GM23338 (cell line): ENCODE measurements at regions not wholly inside any gene's neighbourhood (a gene's known extent, or its start where the extent isn't known, plus 50 kb on each side); places are given as distances from the start of the nearest gene placed in this dataset.

Experiments used
- ATAC-seq: fragments of 200-7000 bp; cut with Tn5 transposase; 3 replicates; pipeline ENCODE4 v1.9.1; 2020
- DNase-seq: peaks from one replicate; pipeline ENCODE4 v3.0.0-alpha.2; 2015; ENCODE audit warnings: low spot score
- H2AFZ ChIP-seq: fragments of 200-600 bp; sonication (generic); 2 replicates; pipeline ENCODE4 v1.8.0; 2016; ENCODE audit warnings: antibody characterized with exemption, mild to moderate bottlenecking, moderate library complexity
- H3F3A ChIP-seq: fragments of 200-600 bp; sonication (generic); replicated peaks from 2 replicates; pipeline ENCODE4 v1.8.0; 2017; ENCODE audit warnings: antibody characterized with exemption, mixed run types, low read depth
- H3K27ac ChIP-seq: fragments of 200-600 bp; sonication (generic); 2 replicates; pipeline ENCODE4 v1.6.1; 2016; ENCODE audit warnings: low read depth
- H3K27me3 ChIP-seq: fragments of 200-600 bp; sonication (generic); 2 replicates; pipeline ENCODE4 v1.8.0; 2016; ENCODE audit warnings: mild to moderate bottlenecking, mixed run types, moderate library complexity; ENCODE audit not compliant: insufficient read depth
- H3K36me3 ChIP-seq: fragments of 200-600 bp; sonication (generic); 2 replicates; pipeline ENCODE4 v1.8.0; 2016; ENCODE audit warnings: mild to moderate bottlenecking; ENCODE audit not compliant: insufficient read depth
- H3K4me1 ChIP-seq: fragments of 200-600 bp; sonication (generic); 2 replicates; pipeline ENCODE4 v1.8.0; 2016; ENCODE audit warnings: mild to moderate bottlenecking, moderate library complexity; ENCODE audit not compliant: insufficient read depth
- H3K4me2 ChIP-seq: fragments of 200-600 bp; sonication (generic); 2 replicates; pipeline ENCODE4 v1.7.1; 2017; ENCODE audit warnings: mixed run types
- H3K4me3 ChIP-seq: fragments of 200-600 bp; sonication (generic); 2 replicates; pipeline ENCODE4 v1.6.1; 2016; ENCODE audit warnings: mixed run types
- H3K79me2 ChIP-seq: fragments of 200-600 bp; sonication (generic); replicated peaks from 2 replicates; pipeline ENCODE4 v1.8.0; 2017; ENCODE audit warnings: mild to moderate bottlenecking; ENCODE audit not compliant: insufficient read depth
- H3K9me2 ChIP-seq: fragments of 200-600 bp; sonication (generic); 2 replicates; pipeline ENCODE4 v1.8.0; 2017; ENCODE audit not compliant: insufficient read depth
- H4K20me1 ChIP-seq: fragments of 200-600 bp; sonication (generic); replicated peaks from 2 replicates; pipeline ENCODE4 v1.8.0; 2017; ENCODE audit warnings: mild to moderate bottlenecking; ENCODE audit not compliant: insufficient read depth
- H3K27ac Mint-ChIP-seq: 2 replicates; pipeline ENCODE4 v1.8.0; 2020; ENCODE audit warnings: inconsistent platforms, mild to moderate bottlenecking, moderate library complexity, mixed read lengths
- H3K27me3 Mint-ChIP-seq: 3 replicates; pipeline ENCODE4 v1.8.0; 2022; ENCODE audit warnings: low read depth, mild to moderate bottlenecking, moderate library complexity, mixed read lengths, inconsistent platforms; ENCODE audit not compliant: insufficient read depth, poor library complexity
- H3K36me3 Mint-ChIP-seq: 3 replicates; pipeline ENCODE4 v1.8.0; 2021; ENCODE audit warnings: low read depth, mild to moderate bottlenecking, inconsistent platforms, moderate library complexity, mixed read lengths
- H3K4me1 Mint-ChIP-seq: 3 replicates; pipeline ENCODE4 v1.8.0; 2020; ENCODE audit warnings: mild to moderate bottlenecking, inconsistent platforms, mixed read lengths
- H3K4me3 Mint-ChIP-seq: 3 replicates; pipeline ENCODE4 v1.8.0; 2021; ENCODE audit warnings: moderate library complexity, mild to moderate bottlenecking, inconsistent platforms, mixed read lengths
- H3K9me3 Mint-ChIP-seq: 3 replicates; pipeline ENCODE4 v1.8.0; 2020; ENCODE audit warnings: moderate library complexity, mild to moderate bottlenecking, inconsistent platforms, mixed read lengths
- EZH2 ChIP-seq: fragments of 200-600 bp; sonication (generic); IDR thresholded peaks from one replicate; pipeline ENCODE4 v1.8.0; 2017; ENCODE audit warnings: antibody characterized with exemption, mild to moderate bottlenecking, low read depth; ENCODE audit not compliant: unreplicated experiment
- JUNB ChIP-seq: IDR thresholded peaks from one replicate; pipeline ENCODE4 v1.6.1; 2016; ENCODE audit warnings: antibody characterized with exemption; ENCODE audit not compliant: unreplicated experiment
- STAT1 ChIP-seq: IDR thresholded peaks from one replicate; pipeline ENCODE4 v1.6.1; 2016; ENCODE audit warnings: antibody characterized with exemption; ENCODE audit not compliant: unreplicated experiment
- ZNF114 ChIP-seq: fragments of 250-450 bp; sonication (Bioruptor Pico); IDR thresholded peaks from 2 replicates; pipeline ENCODE4 v1.5.0; 2020; ENCODE audit warnings: mild to moderate bottlenecking, moderate library complexity
- ZNF331 ChIP-seq: fragments of 250-450 bp; sonication (Bioruptor Pico); IDR thresholded peaks from 2 replicates; pipeline ENCODE4 v1.5.0; 2020; ENCODE audit warnings: low read depth, mild to moderate bottlenecking, moderate library complexity
- TF ChIP-seq, protein P1 (sequence below): IDR thresholded peaks from one replicate; pipeline ENCODE4 v1.6.1; 2018; ENCODE audit warnings: antibody characterized with exemption; ENCODE audit not compliant: unreplicated experiment
- TF ChIP-seq, protein P2 (sequence below): fragments of 250-450 bp; sonication (Bioruptor Pico); IDR thresholded peaks from 2 replicates; pipeline ENCODE4 v1.5.0; 2020; ENCODE audit warnings: mild to moderate bottlenecking, moderate library complexity
- TF ChIP-seq, protein P3 (sequence below), 2 experiments: fragments of 200-600 bp in 1 of 2; sonication (generic) in 1 of 2; conservative IDR thresholded peaks; 2 replicates each; pipeline versions ENCODE4 v1.5.1 to v1.6.1; 2016 to 2017; ENCODE audit warnings: antibody characterized with exemption in 2 of 2, low read depth in 2 of 2, mild to moderate bottlenecking in 2 of 2, moderate library complexity in 1 of 2
- TF ChIP-seq, protein P4 (sequence below): IDR thresholded peaks from 2 replicates; pipeline ENCODE4 v1.6.1; 2016; ENCODE audit warnings: antibody characterized with exemption

DNA sequence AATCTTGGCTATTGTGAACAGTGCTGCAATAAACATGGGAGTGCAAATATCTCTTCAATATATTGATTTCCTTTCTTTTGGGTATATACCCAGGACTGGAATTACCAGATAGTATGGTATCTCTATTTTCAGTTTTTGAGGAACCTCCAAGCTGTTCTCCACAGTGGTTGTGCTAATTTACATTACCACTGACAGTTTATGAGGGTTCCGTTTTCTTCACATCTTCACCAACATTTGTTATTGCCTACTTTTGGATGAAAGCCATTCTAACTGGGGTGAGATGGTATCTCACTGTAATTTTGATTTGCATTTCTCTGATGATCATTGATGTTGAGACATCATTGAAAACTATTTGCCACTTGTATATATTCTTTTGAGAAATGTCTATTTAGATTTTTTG is 79.6 kb upstream of the ZNF827 start:
- no peaks in the 10 kb centered on the region for H3K27me3 Mint-ChIP-seq
- H3K36me3 ChIP-seq, result no peaks in the 10 kb centered on the region
- no peaks in the 10 kb centered on the region for H3K27me3 ChIP-seq
- H3K36me3 Mint-ChIP-seq, result no peaks in the 10 kb centered on the region
- no peaks in the 10 kb centered on the region for H3K9me3 Mint-ChIP-seq
- ATAC-seq (no peak), DNase-seq (no peak)
- H3K4me1 ChIP-seq, result no peaks in the 10 kb centered on the region
- H3K4me3 Mint-ChIP-seq, result no peak overlapping the region
- H3K4me2 ChIP-seq, result no peak overlapping the region
- no peak overlapping the region for H3K27ac ChIP-seq
- no peak overlapping the region for H3K27ac Mint-ChIP-seq
- H2AFZ ChIP-seq, result no peak overlapping the region
- H4K20me1 ChIP-seq, result no peaks in the 10 kb centered on the region
- no peaks in the 10 kb centered on the region for H3F3A ChIP-seq
- TF ChIP-seq EZH2, result no peak
- TF ChIP-seq, protein P1, sequence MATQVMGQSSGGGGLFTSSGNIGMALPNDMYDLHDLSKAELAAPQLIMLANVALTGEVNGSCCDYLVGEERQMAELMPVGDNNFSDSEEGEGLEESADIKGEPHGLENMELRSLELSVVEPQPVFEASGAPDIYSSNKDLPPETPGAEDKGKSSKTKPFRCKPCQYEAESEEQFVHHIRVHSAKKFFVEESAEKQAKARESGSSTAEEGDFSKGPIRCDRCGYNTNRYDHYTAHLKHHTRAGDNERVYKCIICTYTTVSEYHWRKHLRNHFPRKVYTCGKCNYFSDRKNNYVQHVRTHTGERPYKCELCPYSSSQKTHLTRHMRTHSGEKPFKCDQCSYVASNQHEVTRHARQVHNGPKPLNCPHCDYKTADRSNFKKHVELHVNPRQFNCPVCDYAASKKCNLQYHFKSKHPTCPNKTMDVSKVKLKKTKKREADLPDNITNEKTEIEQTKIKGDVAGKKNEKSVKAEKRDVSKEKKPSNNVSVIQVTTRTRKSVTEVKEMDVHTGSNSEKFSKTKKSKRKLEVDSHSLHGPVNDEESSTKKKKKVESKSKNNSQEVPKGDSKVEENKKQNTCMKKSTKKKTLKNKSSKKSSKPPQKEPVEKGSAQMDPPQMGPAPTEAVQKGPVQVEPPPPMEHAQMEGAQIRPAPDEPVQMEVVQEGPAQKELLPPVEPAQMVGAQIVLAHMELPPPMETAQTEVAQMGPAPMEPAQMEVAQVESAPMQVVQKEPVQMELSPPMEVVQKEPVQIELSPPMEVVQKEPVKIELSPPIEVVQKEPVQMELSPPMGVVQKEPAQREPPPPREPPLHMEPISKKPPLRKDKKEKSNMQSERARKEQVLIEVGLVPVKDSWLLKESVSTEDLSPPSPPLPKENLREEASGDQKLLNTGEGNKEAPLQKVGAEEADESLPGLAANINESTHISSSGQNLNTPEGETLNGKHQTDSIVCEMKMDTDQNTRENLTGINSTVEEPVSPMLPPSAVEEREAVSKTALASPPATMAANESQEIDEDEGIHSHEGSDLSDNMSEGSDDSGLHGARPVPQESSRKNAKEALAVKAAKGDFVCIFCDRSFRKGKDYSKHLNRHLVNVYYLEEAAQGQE, result no peak
- TF ChIP-seq, protein P2, sequence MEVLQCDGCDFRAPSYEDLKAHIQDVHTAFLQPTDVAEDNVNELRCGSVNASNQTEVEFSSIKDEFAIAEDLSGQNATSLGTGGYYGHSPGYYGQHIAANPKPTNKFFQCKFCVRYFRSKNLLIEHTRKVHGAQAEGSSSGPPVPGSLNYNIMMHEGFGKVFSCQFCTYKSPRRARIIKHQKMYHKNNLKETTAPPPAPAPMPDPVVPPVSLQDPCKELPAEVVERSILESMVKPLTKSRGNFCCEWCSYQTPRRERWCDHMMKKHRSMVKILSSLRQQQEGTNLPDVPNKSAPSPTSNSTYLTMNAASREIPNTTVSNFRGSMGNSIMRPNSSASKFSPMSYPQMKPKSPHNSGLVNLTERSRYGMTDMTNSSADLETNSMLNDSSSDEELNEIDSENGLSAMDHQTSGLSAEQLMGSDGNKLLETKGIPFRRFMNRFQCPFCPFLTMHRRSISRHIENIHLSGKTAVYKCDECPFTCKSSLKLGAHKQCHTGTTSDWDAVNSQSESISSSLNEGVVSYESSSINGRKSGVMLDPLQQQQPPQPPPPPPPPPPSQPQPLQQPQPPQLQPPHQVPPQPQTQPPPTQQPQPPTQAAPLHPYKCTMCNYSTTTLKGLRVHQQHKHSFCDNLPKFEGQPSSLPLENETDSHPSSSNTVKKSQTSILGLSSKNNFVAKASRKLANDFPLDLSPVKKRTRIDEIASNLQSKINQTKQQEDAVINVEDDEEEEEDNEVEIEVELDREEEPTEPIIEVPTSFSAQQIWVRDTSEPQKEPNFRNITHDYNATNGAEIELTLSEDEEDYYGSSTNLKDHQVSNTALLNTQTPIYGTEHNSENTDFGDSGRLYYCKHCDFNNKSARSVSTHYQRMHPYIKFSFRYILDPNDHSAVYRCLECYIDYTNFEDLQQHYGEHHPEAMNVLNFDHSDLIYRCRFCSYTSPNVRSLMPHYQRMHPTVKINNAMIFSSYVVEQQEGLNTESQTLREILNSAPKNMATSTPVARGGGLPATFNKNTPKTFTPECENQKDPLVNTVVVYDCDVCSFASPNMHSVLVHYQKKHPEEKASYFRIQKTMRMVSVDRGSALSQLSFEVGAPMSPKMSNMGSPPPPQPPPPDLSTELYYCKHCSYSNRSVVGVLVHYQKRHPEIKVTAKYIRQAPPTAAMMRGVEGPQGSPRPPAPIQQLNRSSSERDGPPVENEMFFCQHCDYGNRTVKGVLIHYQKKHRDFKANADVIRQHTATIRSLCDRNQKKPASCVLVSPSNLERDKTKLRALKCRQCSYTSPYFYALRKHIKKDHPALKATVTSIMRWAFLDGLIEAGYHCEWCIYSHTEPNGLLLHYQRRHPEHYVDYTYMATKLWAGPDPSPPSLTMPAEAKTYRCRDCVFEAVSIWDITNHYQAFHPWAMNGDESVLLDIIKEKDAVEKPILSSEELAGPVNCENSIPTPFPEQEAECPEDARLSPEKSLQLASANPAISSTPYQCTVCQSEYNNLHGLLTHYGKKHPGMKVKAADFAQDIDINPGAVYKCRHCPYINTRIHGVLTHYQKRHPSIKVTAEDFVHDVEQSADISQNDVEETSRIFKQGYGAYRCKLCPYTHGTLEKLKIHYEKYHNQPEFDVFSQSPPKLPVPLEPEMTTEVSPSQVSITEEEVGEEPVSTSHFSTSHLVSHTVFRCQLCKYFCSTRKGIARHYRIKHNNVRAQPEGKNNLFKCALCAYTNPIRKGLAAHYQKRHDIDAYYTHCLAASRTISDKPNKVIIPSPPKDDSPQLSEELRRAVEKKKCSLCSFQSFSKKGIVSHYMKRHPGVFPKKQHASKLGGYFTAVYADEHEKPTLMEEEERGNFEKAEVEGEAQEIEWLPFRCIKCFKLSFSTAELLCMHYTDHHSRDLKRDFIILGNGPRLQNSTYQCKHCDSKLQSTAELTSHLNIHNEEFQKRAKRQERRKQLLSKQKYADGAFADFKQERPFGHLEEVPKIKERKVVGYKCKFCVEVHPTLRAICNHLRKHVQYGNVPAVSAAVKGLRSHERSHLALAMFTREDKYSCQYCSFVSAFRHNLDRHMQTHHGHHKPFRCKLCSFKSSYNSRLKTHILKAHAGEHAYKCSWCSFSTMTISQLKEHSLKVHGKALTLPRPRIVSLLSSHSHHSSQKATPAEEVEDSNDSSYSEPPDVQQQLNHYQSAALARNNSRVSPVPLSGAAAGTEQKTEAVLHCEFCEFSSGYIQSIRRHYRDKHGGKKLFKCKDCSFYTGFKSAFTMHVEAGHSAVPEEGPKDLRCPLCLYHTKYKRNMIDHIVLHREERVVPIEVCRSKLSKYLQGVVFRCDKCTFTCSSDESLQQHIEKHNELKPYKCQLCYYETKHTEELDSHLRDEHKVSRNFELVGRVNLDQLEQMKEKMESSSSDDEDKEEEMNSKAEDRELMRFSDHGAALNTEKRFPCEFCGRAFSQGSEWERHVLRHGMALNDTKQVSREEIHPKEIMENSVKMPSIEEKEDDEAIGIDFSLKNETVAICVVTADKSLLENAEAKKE (CRISPR knock-in tag), result no peak
- no peak for TF ChIP-seq JUNB
- TF ChIP-seq, protein P3, sequence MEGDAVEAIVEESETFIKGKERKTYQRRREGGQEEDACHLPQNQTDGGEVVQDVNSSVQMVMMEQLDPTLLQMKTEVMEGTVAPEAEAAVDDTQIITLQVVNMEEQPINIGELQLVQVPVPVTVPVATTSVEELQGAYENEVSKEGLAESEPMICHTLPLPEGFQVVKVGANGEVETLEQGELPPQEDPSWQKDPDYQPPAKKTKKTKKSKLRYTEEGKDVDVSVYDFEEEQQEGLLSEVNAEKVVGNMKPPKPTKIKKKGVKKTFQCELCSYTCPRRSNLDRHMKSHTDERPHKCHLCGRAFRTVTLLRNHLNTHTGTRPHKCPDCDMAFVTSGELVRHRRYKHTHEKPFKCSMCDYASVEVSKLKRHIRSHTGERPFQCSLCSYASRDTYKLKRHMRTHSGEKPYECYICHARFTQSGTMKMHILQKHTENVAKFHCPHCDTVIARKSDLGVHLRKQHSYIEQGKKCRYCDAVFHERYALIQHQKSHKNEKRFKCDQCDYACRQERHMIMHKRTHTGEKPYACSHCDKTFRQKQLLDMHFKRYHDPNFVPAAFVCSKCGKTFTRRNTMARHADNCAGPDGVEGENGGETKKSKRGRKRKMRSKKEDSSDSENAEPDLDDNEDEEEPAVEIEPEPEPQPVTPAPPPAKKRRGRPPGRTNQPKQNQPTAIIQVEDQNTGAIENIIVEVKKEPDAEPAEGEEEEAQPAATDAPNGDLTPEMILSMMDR (conservative IDR thresholded peaks at IDR 0.05; ENCODE audit: low read depth in 2 of 2), result no peak
- TF ChIP-seq STAT1, result no peak
- TF ChIP-seq, protein P4, sequence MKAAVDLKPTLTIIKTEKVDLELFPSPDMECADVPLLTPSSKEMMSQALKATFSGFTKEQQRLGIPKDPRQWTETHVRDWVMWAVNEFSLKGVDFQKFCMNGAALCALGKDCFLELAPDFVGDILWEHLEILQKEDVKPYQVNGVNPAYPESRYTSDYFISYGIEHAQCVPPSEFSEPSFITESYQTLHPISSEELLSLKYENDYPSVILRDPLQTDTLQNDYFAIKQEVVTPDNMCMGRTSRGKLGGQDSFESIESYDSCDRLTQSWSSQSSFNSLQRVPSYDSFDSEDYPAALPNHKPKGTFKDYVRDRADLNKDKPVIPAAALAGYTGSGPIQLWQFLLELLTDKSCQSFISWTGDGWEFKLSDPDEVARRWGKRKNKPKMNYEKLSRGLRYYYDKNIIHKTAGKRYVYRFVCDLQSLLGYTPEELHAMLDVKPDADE, result no peak
- no peak for TF ChIP-seq ZNF114
- no peak for TF ChIP-seq ZNF331 (CRISPR knock-in tag)
- H3K4me3 ChIP-seq, result no peak overlapping the region
- no peaks in the 10 kb centered on the region; the same call in 2 of the 3 replicates for H3K4me1 Mint-ChIP-seq
- no peaks in the 10 kb centered on the region for H3K79me2 ChIP-seq
- H3K9me2 ChIP-seq, result no peaks in the 10 kb centered on the region
